Spleen (tissue), 7 donors: ENCODE measurements at regions not wholly inside any gene's neighbourhood (a gene's known extent, or its start where the extent isn't known, plus 50 kb on each side); places are given as distances from the start of the nearest gene placed in this dataset.

Experiments used
- CTCF ChIP-seq, 11 experiments: fragments of 200-600 bp in 7 of 11; fragments of 450-650 bp in 4 of 11; sonication (generic) in 4 of 11; IDR thresholded peaks in 8 of 11; conservative IDR thresholded peaks in 3 of 11; 1 replicate in 7 of 11; 2 replicates in 4 of 11; pipeline versions ENCODE4 v1.4.0 to v1.8.0; 2016 to 2021; ENCODE audit warnings: antibody characterized with exemption in 11 of 11, inconsistent platforms in 4 of 11, mild to moderate bottlenecking in 1 of 11
- POLR2A ChIP-seq, 3 donors: fragments of 450-650 bp; IDR thresholded peaks; one replicate each; pipeline ENCODE4 v1.5.1; 2017; ENCODE audit warnings: antibody characterized with exemption in 3 of 3, mild to moderate bottlenecking in 1 of 3
- donor health status: DM: no; HTN: no; CAD: no; lungs with moderate emphysema.
- donor health status: DM: no; HTN: no; CAD: no.
- donor health status: DM: no; HTN: no; CAD: no.

GRCh38 chr20:11248011-11248409 is 574.2 kb upstream of the JAG1 start:
- TF ChIP-seq CTCF (IDR thresholded peaks at IDR 0.05 in 8 of 11, conservative IDR thresholded peaks at IDR 0.05 in 3 of 11) (no peak), POLR2A (IDR thresholded peaks at IDR 0.05) (no peak)
